CD14-positive monocyte (primary cell): ENCODE measurements at regions not wholly inside any gene's neighbourhood (a gene's known extent, or its start where the extent isn't known, plus 50 kb on each side); places are given as distances from the start of the nearest gene placed in this dataset.

ENCODE experiments used
- DNase-seq, 3 donors: peaks; one replicate each; pipeline ENCODE4 v3.0.0-alpha.2; 2011 to 2022
- H2AFZ ChIP-seq: 2 replicates; pipeline ENCODE4 v1.6.0; 2012; ENCODE audit warnings: mild to moderate bottlenecking, low read depth, low read length, inconsistent platforms; ENCODE audit not compliant: insufficient read depth, poor library complexity, severe bottlenecking
- H3K27ac ChIP-seq, 2 donors: 1 replicate in 1 of 2; 2 replicates in 1 of 2; pipeline ENCODE4 v1.5.1; 2012 to 2013; ENCODE audit warnings: low read length in 2 of 2, control low read depth in 1 of 2, inconsistent platforms in 1 of 2, low read depth in 1 of 2, mild to moderate bottlenecking in 1 of 2
- H3K27me3 ChIP-seq, 2 donors: one replicate each; pipeline versions ENCODE4 v1.6.0 to v1.6.1; 2011 to 2013; ENCODE audit warnings: low read length in 2 of 2; ENCODE audit not compliant: control insufficient read depth in 2 of 2, insufficient read depth in 2 of 2
- H3K36me3 ChIP-seq, 2 donors: replicated peaks in 1 of 2; 1 replicate in 1 of 2; 2 replicates in 1 of 2; pipeline versions ENCODE4 v1.5.1 to v1.6.1; 2012 to 2013; ENCODE audit warnings: low read length in 2 of 2, control low read depth in 1 of 2, inconsistent platforms in 1 of 2, mild to moderate bottlenecking in 1 of 2; ENCODE audit not compliant: insufficient read depth in 2 of 2, control insufficient read depth in 1 of 2
- H3K4me1 ChIP-seq, 2 donors: 1 replicate in 1 of 2; 2 replicates in 1 of 2; pipeline versions ENCODE4 v1.5.1 to v1.6.1; 2012 to 2013; ENCODE audit warnings: low read length in 2 of 2, control low read depth in 1 of 2, inconsistent platforms in 1 of 2, mild to moderate bottlenecking in 1 of 2, moderate library complexity in 1 of 2; ENCODE audit not compliant: insufficient read depth in 2 of 2, control insufficient read depth in 1 of 2
- H3K4me2 ChIP-seq: replicated peaks from 2 replicates; pipeline ENCODE3; 2012; ENCODE audit warnings: low read length, moderate library complexity, mild to moderate bottlenecking; ENCODE audit not compliant: poor library complexity, severe bottlenecking; ENCODE audit errors: extremely low read depth
- H3K4me3 ChIP-seq, 3 experiments: fragments of 200-600 bp in 1 of 3; sonication (generic) in 1 of 3; replicated peaks in 1 of 3; 1 replicate in 2 of 3; 2 replicates in 1 of 3; pipeline ENCODE4 v1.5.1; 2011 to 2013; ENCODE audit warnings: low read length in 3 of 3, mild to moderate bottlenecking in 3 of 3, control low read depth in 2 of 3, low read depth in 2 of 3, inconsistent platforms in 1 of 3, moderate library complexity in 1 of 3
- H3K79me2 ChIP-seq: 2 replicates; pipeline ENCODE4 v1.6.0; 2012; ENCODE audit warnings: mild to moderate bottlenecking, control low read depth, inconsistent platforms, low read length, moderate library complexity; ENCODE audit not compliant: insufficient read depth
- H3K9ac ChIP-seq: 2 replicates; pipeline ENCODE4 v1.6.0; 2017; ENCODE audit warnings: low read length, mild to moderate bottlenecking; ENCODE audit not compliant: insufficient read depth, poor library complexity, severe bottlenecking
- H3K9me3 ChIP-seq, 2 donors: replicated peaks in 1 of 2; 1 replicate in 1 of 2; 2 replicates in 1 of 2; pipeline versions ENCODE4 v1.5.1 to v1.6.1; 2012 to 2013; ENCODE audit warnings: low read length in 2 of 2, control low read depth in 1 of 2; ENCODE audit not compliant: control insufficient read depth in 1 of 2, insufficient read depth in 1 of 2
- H4K20me1 ChIP-seq: 2 replicates; pipeline ENCODE4 v1.6.0; 2012; ENCODE audit warnings: mild to moderate bottlenecking, low read length, control low read depth, moderate library complexity; ENCODE audit not compliant: insufficient read depth
- H3K27ac Mint-ChIP-seq, 7 donors: one replicate each; pipeline ENCODE4 v1.8.0; 2020; ENCODE audit warnings: mild to moderate bottlenecking in 7 of 7, mixed read lengths in 7 of 7, moderate library complexity in 6 of 7, inconsistent platforms in 2 of 7
- H3K27me3 Mint-ChIP-seq, 3 donors: one replicate each; pipeline ENCODE4 v1.8.0; 2021 to 2022; ENCODE audit warnings: low read depth in 3 of 3, mild to moderate bottlenecking in 3 of 3, mixed read lengths in 3 of 3, moderate library complexity in 3 of 3, inconsistent platforms in 1 of 3
- H3K36me3 Mint-ChIP-seq, 2 donors: one replicate each; pipeline ENCODE4 v1.8.0; 2020; ENCODE audit warnings: mixed read lengths in 2 of 2, inconsistent platforms in 1 of 2, mild to moderate bottlenecking in 1 of 2
- H3K4me1 Mint-ChIP-seq: one replicate; pipeline ENCODE4 v1.8.0; 2020; ENCODE audit warnings: mild to moderate bottlenecking, mixed read lengths
- H3K4me3 Mint-ChIP-seq, 2 donors: one replicate each; pipeline ENCODE4 v1.8.0; 2020; ENCODE audit warnings: mild to moderate bottlenecking in 2 of 2, mixed read lengths in 2 of 2, moderate library complexity in 1 of 2
- H3K9me3 Mint-ChIP-seq, 7 donors: one replicate each; pipeline ENCODE4 v1.8.0; 2020 to 2022; ENCODE audit warnings: mixed read lengths in 7 of 7, mild to moderate bottlenecking in 6 of 7, moderate library complexity in 6 of 7, inconsistent platforms in 2 of 7
- CTCF ChIP-seq: fragments of 200-600 bp; IDR thresholded peaks from one replicate; pipeline ENCODE4 v1.8.0; 2022; ENCODE audit warnings: antibody characterized with exemption, mild to moderate bottlenecking
- WGBS: methylation state at CpG from one replicate; pipeline ENCODE4 v1.1.5; 2013; ENCODE audit warnings: missing lambda C conversion rate; ENCODE audit not compliant: insufficient coverage; 5-methylcytosine and 5-hydroxymethylcytosine counted together
- intact Hi-C, 2 donors: fragments of 100-400 bp; cut with micrococcal nuclease; formaldehyde crosslinking; loops; one replicate each; pipeline versions ENCODE4 v1.15.0 to v1.15.1; 2023

- 80% methylated on average over 5 of the region's 8 CpGs for WGBS
Observed at GRCh38 chr3:177367788-177368187, 170.5 kb upstream of the TBL1XR1 start.

GRCh38 chr3:177370246-177370822, 173.1 kb upstream of the TBL1XR1 start:
- no peaks in the 10 kb centered on the region for H4K20me1 ChIP-seq
- H3K27me3 ChIP-seq, result no peaks in the 10 kb centered on the region
- no peak overlapping the region for H3K4me3 ChIP-seq
- H3K9me3 ChIP-seq, result no peaks in the 10 kb centered on the region
- H3K4me1 ChIP-seq, result no peaks in the 10 kb centered on the region
- WGBS, result 0% methylated on average over 1 of the region's 3 CpGs
- Mint-ChIP-seq H3K4me1 (peaks cover 2% of the 10 kb centered on the region), H3K27me3 (peaks cover 0 to 3% (median 3%) of the 10 kb centered on the region in 3 donors), H3K4me3 (no peak overlapping the region), H3K9me3 (no peaks in the 10 kb centered on the region), H3K27ac (no peak overlapping the region), H3K36me3 (no peaks in the 10 kb centered on the region)
- intact Hi-C loops, result no loop called here
- H3K4me2 ChIP-seq, result no peak overlapping the region
- no peaks in the 10 kb centered on the region for H3K36me3 ChIP-seq
- DNase-seq, result no peak
- TF ChIP-seq CTCF, result no peak
- no peak overlapping the region for H2AFZ ChIP-seq
- H3K27ac ChIP-seq, result no peak overlapping the region
- H3K9ac ChIP-seq, result no peak overlapping the region
- H3K79me2 ChIP-seq, result no peaks in the 10 kb centered on the region

More at GRCh38 chr3:177367788-177368187, 170.5 kb upstream of the TBL1XR1 start:
- no peak overlapping the region for H3K4me3 ChIP-seq
- no peaks in the 10 kb centered on the region for H3K36me3 Mint-ChIP-seq
- no peak overlapping the region for H3K4me2 ChIP-seq
- peaks cover 2% of the 10 kb centered on the region for H3K4me1 Mint-ChIP-seq
- H4K20me1 ChIP-seq, result no peaks in the 10 kb centered on the region
- H3K9ac ChIP-seq, result no peak overlapping the region
- H3K27me3 Mint-ChIP-seq, result peaks cover 0 to 3% (median 1%) of the 10 kb centered on the region in 3 donors
- H3K9me3 ChIP-seq, result no peaks in the 10 kb centered on the region
- H3K79me2 ChIP-seq, result no peaks in the 10 kb centered on the region
- H3K27ac ChIP-seq, result no peak overlapping the region
- H3K4me3 Mint-ChIP-seq, result no peak overlapping the region
- no peaks in the 10 kb centered on the region for H3K4me1 ChIP-seq
- no peaks in the 10 kb centered on the region for H3K36me3 ChIP-seq
- intact Hi-C loops, result loop anchor here in 1 of 2 donors (10.0 kb wide), 3 partner anchors 57 to 407 kb away; no protein-coding TSS in a partner anchor
- DNase-seq, result no peak
- no peak overlapping the region for H3K27ac Mint-ChIP-seq
- TF ChIP-seq CTCF, result no peak
- no peaks in the 10 kb centered on the region for H3K9me3 Mint-ChIP-seq
- no peak overlapping the region for H2AFZ ChIP-seq
- no peaks in the 10 kb centered on the region for H3K27me3 ChIP-seq
